VCaP (cell line): ENCODE measurements at regions not wholly inside any gene's neighbourhood (a gene's known extent, or its start where the extent isn't known, plus 50 kb on each side); places are given as distances from the start of the nearest gene placed in this dataset.
"Not testable (repeated sequence)": the region's sequence is repeated elsewhere in the genome, so short reads cannot be mapped to it uniquely, and the experiment has no call there.

Experiments used
- H3K27ac ChIP-seq: fragments of 450-650 bp; 2 replicates; pipeline ENCODE4 v1.5.1; 2017
- CTCF ChIP-seq: fragments of 450-650 bp; conservative IDR thresholded peaks from 2 replicates; pipeline ENCODE4 v1.5.1; 2017; ENCODE audit warnings: mild to moderate bottlenecking, moderate library complexity

DNA sequence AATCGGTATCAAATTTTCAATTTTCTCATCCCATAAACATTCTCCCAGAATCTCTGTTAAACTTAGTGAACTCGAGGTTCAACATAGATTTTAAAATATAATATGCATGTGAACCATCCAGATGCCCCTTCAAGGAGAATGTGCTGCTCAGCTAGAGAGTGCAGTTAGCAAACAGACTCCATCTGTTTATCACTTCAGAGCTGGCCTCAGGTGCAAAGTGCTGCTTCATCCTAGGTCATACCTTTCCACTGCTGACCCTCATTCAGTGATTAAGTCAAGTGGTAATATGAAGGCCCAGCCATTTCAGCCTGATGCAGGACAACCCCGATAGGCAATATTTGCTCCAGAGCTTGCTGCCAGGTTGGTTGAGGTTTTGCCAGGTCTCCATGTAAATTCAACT is 339.0 kb upstream of the POU5F2 start:
- no peak for TF ChIP-seq CTCF
- no peak overlapping the region for H3K27ac ChIP-seq

DNA sequence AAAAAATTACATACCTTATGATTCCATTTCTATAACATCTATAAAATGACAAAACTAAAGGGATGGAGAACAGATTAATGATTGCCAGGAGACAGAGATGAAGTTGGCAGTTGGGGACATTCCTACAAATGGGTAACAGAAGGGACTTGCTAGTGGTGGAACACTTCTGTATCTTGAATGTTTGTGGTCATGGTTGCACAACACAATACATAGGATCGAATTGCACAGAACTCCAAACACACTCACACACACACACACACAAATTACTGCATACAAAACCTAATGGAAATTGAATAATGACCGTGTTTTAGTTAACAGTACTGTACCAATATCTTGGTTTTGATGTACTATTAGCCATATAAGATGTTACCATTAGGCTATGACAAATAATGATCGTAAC is 330.7 kb upstream of the POU5F2 start:
- H3K27ac ChIP-seq = no peak overlapping the region
- TF ChIP-seq CTCF = no peak

- no peak overlapping the region for H3K27ac ChIP-seq
- no peak for TF ChIP-seq CTCF
Observed at GRCh38 chr5:94066437-94067207, 325.2 kb upstream of the POU5F2 start.

DNA sequence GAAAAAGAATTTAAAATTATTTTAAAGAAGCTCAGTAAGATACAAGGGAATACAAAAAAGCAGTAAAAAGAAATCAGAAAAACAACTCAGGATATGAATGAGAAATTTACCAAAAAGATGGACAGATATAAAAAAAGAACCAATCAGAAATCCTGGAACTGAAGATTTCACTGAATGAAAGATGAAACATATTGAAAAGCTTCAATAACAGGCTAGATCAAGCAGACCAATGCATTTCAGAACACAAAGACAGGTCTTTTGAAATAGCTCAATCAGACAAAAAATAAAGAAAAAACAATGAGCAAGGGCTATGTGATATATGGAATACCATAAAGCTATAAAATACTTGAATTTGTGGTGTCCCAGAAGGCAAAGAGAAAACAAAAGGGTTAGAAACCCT is 322.6 kb upstream of the POU5F2 start:
- H3K27ac ChIP-seq = no peak overlapping the region
- no peak for TF ChIP-seq CTCF

- TF ChIP-seq CTCF = no peak
- no peak overlapping the region for H3K27ac ChIP-seq
Observed at GRCh38 chr5:94057655-94058054, 316.3 kb upstream of the POU5F2 start.

DNA sequence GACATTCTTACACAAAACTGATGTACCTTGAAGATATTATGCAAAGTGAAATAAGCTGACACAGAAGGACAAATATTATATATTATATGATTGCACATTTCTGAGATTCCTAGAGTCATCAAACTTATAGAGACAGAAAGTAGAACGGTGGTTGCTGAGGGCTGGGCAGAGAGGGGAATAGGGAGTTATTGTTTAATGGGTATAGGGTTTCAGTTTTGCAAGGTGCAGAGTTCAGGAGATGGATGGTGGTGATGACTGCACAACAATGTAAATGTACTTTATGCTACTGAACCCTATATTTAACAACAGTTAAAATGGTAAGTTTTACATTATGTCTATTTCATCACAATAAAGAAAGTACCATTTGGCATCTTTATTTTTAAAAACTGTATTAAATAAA is 315.8 kb upstream of the POU5F2 start:
- no peak overlapping the region for H3K27ac ChIP-seq
- TF ChIP-seq CTCF = no peak

DNA sequence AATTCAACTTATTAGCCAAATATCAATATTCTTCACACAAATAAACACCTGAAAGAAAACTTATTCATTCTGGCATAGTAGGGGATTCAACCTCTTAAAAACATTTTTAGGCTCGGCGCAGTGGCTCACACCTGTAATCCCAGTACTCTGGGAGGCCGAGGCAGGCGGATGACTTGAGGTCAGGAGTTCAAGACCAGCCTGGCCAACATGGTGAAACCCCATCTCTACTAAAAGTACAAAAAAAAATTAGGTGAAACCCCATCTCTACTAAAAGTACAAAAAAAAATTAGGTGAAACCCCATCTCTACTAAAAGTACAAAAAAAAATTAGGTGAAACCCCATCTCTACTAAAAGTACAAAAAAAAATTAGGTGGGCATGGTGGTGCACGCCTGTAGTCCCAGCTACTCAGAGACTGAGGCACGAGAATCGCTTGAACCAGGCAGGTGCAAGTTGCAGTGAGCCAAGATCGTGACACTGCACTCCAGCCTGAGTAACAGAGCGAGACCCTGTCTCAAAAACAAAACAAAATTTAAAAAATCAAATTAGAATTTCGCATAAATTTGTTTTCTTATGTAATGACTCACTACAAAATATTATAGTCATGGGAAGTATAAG is 308.0 kb upstream of the POU5F2 start:
- H3K27ac ChIP-seq = not testable (repeated sequence)
